NCI-H2196 (cell line): ENCODE measurements at regions not wholly inside any gene's neighbourhood (a gene's known extent, or its start where the extent isn't known, plus 50 kb on each side); places are given as distances from the start of the nearest gene placed in this dataset.
A peak's percentile ranks its signal among the peaks of the same experiment; 100 is the strongest.
"Not testable (repeated sequence)": the region's sequence is repeated elsewhere in the genome, so short reads cannot be mapped to it uniquely, and the experiment has no call there.

ENCODE experiments used
- DNase-seq: peaks from one replicate; lab custom pipeline; 2025; ENCODE audit not compliant: unreplicated experiment; lab: John Stamatoyannopoulos, UW

GRCh38 chr5:152607401-152608160, 202.5 kb upstream of the NMUR2 start:
- DNase-seq: no peak

- DNase-seq: no peak
Measured at GRCh38 chr5:152608458-152608857, 203.4 kb upstream of the NMUR2 start.

- no peak for DNase-seq
Measured at GRCh38 chr5:152619756-152620155, 214.7 kb upstream of the NMUR2 start.

GRCh38 chr5:152622628-152623027, 217.5 kb upstream of the NMUR2 start:
- no peak for DNase-seq

- no peak for DNase-seq
Measured at GRCh38 chr5:152623951-152624350, 218.9 kb upstream of the NMUR2 start.

- DNase-seq: no peak
Measured at GRCh38 chr5:152625696-152626095, 220.6 kb upstream of the NMUR2 start.

- no peak for DNase-seq
Measured at GRCh38 chr5:152631221-152631620, 226.1 kb upstream of the NMUR2 start.

- DNase-seq: no peak
Measured at GRCh38 chr5:152632360-152632759, 227.3 kb upstream of the NMUR2 start.

- peak; percentile 68 for DNase-seq
Measured at GRCh38 chr5:152634586-152634985, 229.5 kb upstream of the NMUR2 start.

GRCh38 chr5:152638996-152639552, 234.0 kb upstream of the NMUR2 start:
- DNase-seq: no peak

- no peak for DNase-seq
Measured at GRCh38 chr5:152641970-152642805, 237.1 kb upstream of the NMUR2 start.

- DNase-seq: no peak
Measured at GRCh38 chr5:152642880-152643279, 237.8 kb upstream of the NMUR2 start.

GRCh38 chr5:152644029-152644728, 239.1 kb upstream of the NMUR2 start:
- DNase-seq: no peak

- no peak for DNase-seq
Measured at GRCh38 chr5:152649609-152650008, 244.5 kb upstream of the NMUR2 start.

- DNase-seq: no peak
Measured at GRCh38 chr5:152650413-152650812, 245.3 kb upstream of the NMUR2 start.

- DNase-seq: not testable (repeated sequence)
Measured at GRCh38 chr5:152659470-152659869, 254.4 kb upstream of the NMUR2 start.

- DNase-seq: no peak
Measured at GRCh38 chr5:152673601-152674000, 268.5 kb upstream of the NMUR2 start.

- DNase-seq: no peak
Measured at GRCh38 chr5:152674403-152674802, 269.3 kb upstream of the NMUR2 start.

GRCh38 chr5:152676196-152676595, 271.1 kb upstream of the NMUR2 start:
- DNase-seq: no peak

GRCh38 chr5:152683205-152683604, 278.1 kb upstream of the NMUR2 start:
- DNase-seq: no peak

- no peak for DNase-seq
Measured at GRCh38 chr5:152686931-152687330, 281.9 kb upstream of the NMUR2 start.
